GM18505 (cell line): ENCODE measurements at regions not wholly inside any gene's neighbourhood (a gene's known extent, or its start where the extent isn't known, plus 50 kb on each side); places are given as distances from the start of the nearest gene placed in this dataset.

ENCODE experiments used
- ATAC-seq: cut with Tn5 transposase; IDR thresholded peaks from one replicate; pipeline ENCODE4 v1.9.1; 2021; ENCODE audit not compliant: unreplicated experiment
- POLR2A ChIP-seq: IDR thresholded peaks from 4 replicates; pipeline ENCODE4 v1.6.1; 2011; ENCODE audit warnings: borderline replicate concordance; ENCODE audit not compliant: insufficient read depth, insufficient read length; ENCODE audit errors: extremely low read depth

GRCh38 chr10:76667408-76668370 is 969.9 kb downstream of the KCNMA1 start:
- no peak for TF ChIP-seq POLR2A
- ATAC-seq, result no peak

GRCh38 chr10:76666891-76667290 is 970.7 kb downstream of the KCNMA1 start:
- TF ChIP-seq POLR2A, result no peak
- ATAC-seq, result no peak

- ATAC-seq, result no peak
- TF ChIP-seq POLR2A, result no peak
Observed at GRCh38 chr10:76665029-76665428, 972.6 kb downstream of the KCNMA1 start.

GRCh38 chr10:76657337-76658012 is 980.1 kb downstream of the KCNMA1 start:
- no peak for TF ChIP-seq POLR2A
- ATAC-seq, result no peak

GRCh38 chr10:76651154-76651553 is 986.5 kb downstream of the KCNMA1 start:
- ATAC-seq, result no peak
- no peak for TF ChIP-seq POLR2A

- no peak for TF ChIP-seq POLR2A
- ATAC-seq, result no peak
Observed at GRCh38 chr10:76649723-76650127, 987.9 kb downstream of the KCNMA1 start.

- ATAC-seq, result no peak
- no peak for TF ChIP-seq POLR2A
Observed at GRCh38 chr10:76649254-76649653, 988.4 kb downstream of the KCNMA1 start.

GRCh38 chr10:76647301-76647700 is 990.3 kb downstream of the KCNMA1 start:
- TF ChIP-seq POLR2A, result no peak
- no peak for ATAC-seq

GRCh38 chr10:76645341-76645740 is 992.3 kb downstream of the KCNMA1 start:
- no peak for TF ChIP-seq POLR2A
- ATAC-seq, result no peak

GRCh38 chr10:76644476-76644875 is 993.1 kb downstream of the KCNMA1 start:
- ATAC-seq, result no peak

GRCh38 chr10:76643511-76643911 is 994.1 kb downstream of the KCNMA1 start:
- no peak for ATAC-seq
- no peak for TF ChIP-seq POLR2A

More at GRCh38 chr10:76644476-76644875, 993.1 kb downstream of the KCNMA1 start:
- no peak for TF ChIP-seq POLR2A

- TF ChIP-seq POLR2A, result no peak
- no peak for ATAC-seq
Observed at GRCh38 chr10:76642358-76642757, 995.2 kb downstream of the KCNMA1 start.

GRCh38 chr10:76641215-76641614 is 996.4 kb downstream of the KCNMA1 start:
- no peak for TF ChIP-seq POLR2A
- no peak for ATAC-seq

- no peak for ATAC-seq
- no peak for TF ChIP-seq POLR2A
Observed at GRCh38 chr10:76640806-76641205, 996.8 kb downstream of the KCNMA1 start.
